ENCODE measurements at regions not wholly inside any gene's neighbourhood (a gene's known extent, or its start where the extent isn't known, plus 50 kb on each side); places are given as distances from the start of the nearest gene placed in this dataset.

GRCh38 chr7:41633690-41634089 is 69.2 kb downstream of the INHBA start:
- intact Hi-C loops (cut with DNase I; ENCODE audit: low total_unique reads): no loop called here
- no peak for TF ChIP-seq POLR2A (IDR thresholded peaks at IDR 0.05)
- TF ChIP-seq CTCF (IDR thresholded peaks at IDR 0.05): no peak
- 84 to 86% methylated on average over 3 of the region's 3 CpGs for WGBS, 2 donors
- H3K4me3 ChIP-seq: no peak overlapping the region
- no peaks in the 10 kb centered on the region for H3K9me3 ChIP-seq
- H3K4me1 ChIP-seq: no peaks in the 10 kb centered on the region
- no peaks in the 10 kb centered on the region for H3K27me3 ChIP-seq
- no peak overlapping the region for H3K27ac ChIP-seq
- no peaks in the 10 kb centered on the region for H3K36me3 ChIP-seq (ENCODE audit: low read depth, missing control alignments)
- no peak for DNase-seq

- no peak for TF ChIP-seq POLR2A (IDR thresholded peaks at IDR 0.05)
- no peak for TF ChIP-seq CTCF (IDR thresholded peaks at IDR 0.05)
Observed at GRCh38 chr7:41630741-41631140, 72.1 kb downstream of the INHBA start.

GRCh38 chr7:41629711-41630111 is 73.2 kb downstream of the INHBA start:
- H3K4me3 ChIP-seq: no peak overlapping the region
- H3K9me3 ChIP-seq: no peaks in the 10 kb centered on the region
- intact Hi-C loops (cut with DNase I; ENCODE audit: low total_unique reads): no loop called here
- no peaks in the 10 kb centered on the region for H3K4me1 ChIP-seq
- no peak overlapping the region for H3K27ac ChIP-seq
- TF ChIP-seq CTCF (IDR thresholded peaks at IDR 0.05) (no peak), POLR2A (IDR thresholded peaks at IDR 0.05) (no peak)
- 81 to 95% methylated on average over 1 of the region's 1 CpG for WGBS, 2 donors
- no peaks in the 10 kb centered on the region for H3K27me3 ChIP-seq
- no peak for DNase-seq
- H3K36me3 ChIP-seq (ENCODE audit: low read depth, missing control alignments): no peaks in the 10 kb centered on the region

More at GRCh38 chr7:41630741-41631140, 72.1 kb downstream of the INHBA start:
- Histone ChIP-seq H3K27ac (no peak overlapping the region), H3K9me3 (no peaks in the 10 kb centered on the region), H3K27me3 (no peaks in the 10 kb centered on the region), H3K4me3 (no peak overlapping the region), H3K36me3 (ENCODE audit: low read depth, missing control alignments) (no peaks in the 10 kb centered on the region), H3K4me1 (no peaks in the 10 kb centered on the region)
- no peak for DNase-seq
- intact Hi-C loops (cut with DNase I; ENCODE audit: low total_unique reads): no loop called here
- 84 to 90% methylated on average over 4 of the region's 4 CpGs for WGBS, 2 donors

DNA sequence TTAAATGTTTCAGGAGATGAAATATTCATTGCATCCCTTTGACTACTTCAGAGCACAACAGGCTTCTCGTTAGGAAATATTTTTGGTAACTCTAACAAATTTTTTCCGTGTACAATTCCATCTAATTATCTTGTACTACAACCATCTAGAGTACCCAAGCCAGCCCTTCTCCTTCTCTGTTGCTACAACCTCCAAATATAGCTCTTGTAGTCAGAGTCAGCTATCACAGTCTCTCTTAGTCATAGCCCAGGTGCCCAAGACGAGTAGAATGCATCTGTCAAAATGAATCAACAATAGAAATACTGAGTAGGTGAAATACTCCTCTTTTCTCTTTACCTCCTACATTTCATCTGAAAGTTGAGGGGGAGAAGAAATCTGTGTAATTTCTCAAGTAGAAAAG is 74.0 kb downstream of the INHBA start:
- H3K36me3 ChIP-seq (ENCODE audit: low read depth, missing control alignments): no peaks in the 10 kb centered on the region
- WGBS, 2 donors: 42 to 45% methylated on average over 3 of the region's 3 CpGs
- DNase-seq: no peak
- TF ChIP-seq CTCF (IDR thresholded peaks at IDR 0.05) (no peak), POLR2A (IDR thresholded peaks at IDR 0.05) (no peak)
- no peaks in the 10 kb centered on the region for H3K4me1 ChIP-seq
- H3K9me3 ChIP-seq: no peaks in the 10 kb centered on the region
- intact Hi-C loops (cut with DNase I; ENCODE audit: low total_unique reads): no loop called here
- no peak overlapping the region for H3K4me3 ChIP-seq
- H3K27ac ChIP-seq: no peak overlapping the region
- no peaks in the 10 kb centered on the region for H3K27me3 ChIP-seq

- intact Hi-C loops (cut with DNase I; ENCODE audit: low total_unique reads): no loop called here
- Histone ChIP-seq H3K4me3 (no peak overlapping the region), H3K36me3 (ENCODE audit: low read depth, missing control alignments) (no peaks in the 10 kb centered on the region), H3K27ac (no peak overlapping the region), H3K9me3 (no peaks in the 10 kb centered on the region), H3K27me3 (no peaks in the 10 kb centered on the region), H3K4me1 (no peaks in the 10 kb centered on the region)
- DNase-seq: no peak
- TF ChIP-seq CTCF (IDR thresholded peaks at IDR 0.05): no peak
- 80 to 86% methylated on average over 8 of the region's 8 CpGs for WGBS, 2 donors
Observed at GRCh38 chr7:41627645-41628298, 75.1 kb downstream of the INHBA start.
